H1 (cell line): ENCODE measurements at regions not wholly inside any gene's neighbourhood (a gene's known extent, or its start where the extent isn't known, plus 50 kb on each side); places are given as distances from the start of the nearest gene placed in this dataset.

Experiments
- CHD2 ChIP-seq: IDR thresholded peaks from 2 replicates; pipeline ENCODE4 v1.6.1; 2012; ENCODE audit warnings: low read length, improper control_type of control experiment
- TF ChIP-seq, protein P1 (sequence below): fragments of 300-600 bp; sonication (generic); IDR thresholded peaks from 2 replicates; pipeline ENCODE4 v1.7.1; 2012; ENCODE audit warnings: low read length, moderate library complexity, mild to moderate bottlenecking, inconsistent platforms; ENCODE audit not compliant: insufficient replicate concordance

DNA sequence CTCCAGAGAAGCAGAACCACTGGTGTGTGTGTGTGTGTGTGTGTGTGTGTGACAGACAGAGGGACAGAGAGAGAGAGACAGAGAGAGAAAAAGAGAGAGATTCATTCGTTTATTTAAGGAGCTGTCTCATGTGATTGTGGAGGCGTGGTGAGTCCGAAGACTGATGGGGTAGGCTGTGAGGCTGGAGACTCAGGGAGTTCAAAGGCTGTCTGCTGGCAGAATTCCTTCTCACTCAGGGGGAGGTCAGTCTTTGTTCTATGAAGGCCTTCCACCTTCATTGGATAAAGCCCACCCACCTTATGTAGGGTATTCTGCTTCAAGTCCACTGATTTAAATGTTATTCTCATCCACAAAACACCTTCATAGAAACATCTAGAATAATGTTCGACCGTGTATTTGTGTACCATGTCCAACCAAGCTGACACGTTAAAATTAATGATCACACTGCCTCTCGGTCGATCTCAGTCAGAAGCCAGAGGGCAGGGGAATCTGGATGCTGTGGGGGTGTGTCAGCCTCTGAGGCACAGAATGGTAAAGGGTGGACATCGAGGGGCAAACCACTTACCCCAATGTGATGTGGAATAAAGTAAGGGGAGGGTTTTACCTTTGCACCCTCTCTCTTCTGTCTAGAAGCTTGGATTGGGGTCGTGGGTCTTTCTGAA is 275.6 kb downstream of the SLC4A3 start (continued):
- TF ChIP-seq, protein P1, sequence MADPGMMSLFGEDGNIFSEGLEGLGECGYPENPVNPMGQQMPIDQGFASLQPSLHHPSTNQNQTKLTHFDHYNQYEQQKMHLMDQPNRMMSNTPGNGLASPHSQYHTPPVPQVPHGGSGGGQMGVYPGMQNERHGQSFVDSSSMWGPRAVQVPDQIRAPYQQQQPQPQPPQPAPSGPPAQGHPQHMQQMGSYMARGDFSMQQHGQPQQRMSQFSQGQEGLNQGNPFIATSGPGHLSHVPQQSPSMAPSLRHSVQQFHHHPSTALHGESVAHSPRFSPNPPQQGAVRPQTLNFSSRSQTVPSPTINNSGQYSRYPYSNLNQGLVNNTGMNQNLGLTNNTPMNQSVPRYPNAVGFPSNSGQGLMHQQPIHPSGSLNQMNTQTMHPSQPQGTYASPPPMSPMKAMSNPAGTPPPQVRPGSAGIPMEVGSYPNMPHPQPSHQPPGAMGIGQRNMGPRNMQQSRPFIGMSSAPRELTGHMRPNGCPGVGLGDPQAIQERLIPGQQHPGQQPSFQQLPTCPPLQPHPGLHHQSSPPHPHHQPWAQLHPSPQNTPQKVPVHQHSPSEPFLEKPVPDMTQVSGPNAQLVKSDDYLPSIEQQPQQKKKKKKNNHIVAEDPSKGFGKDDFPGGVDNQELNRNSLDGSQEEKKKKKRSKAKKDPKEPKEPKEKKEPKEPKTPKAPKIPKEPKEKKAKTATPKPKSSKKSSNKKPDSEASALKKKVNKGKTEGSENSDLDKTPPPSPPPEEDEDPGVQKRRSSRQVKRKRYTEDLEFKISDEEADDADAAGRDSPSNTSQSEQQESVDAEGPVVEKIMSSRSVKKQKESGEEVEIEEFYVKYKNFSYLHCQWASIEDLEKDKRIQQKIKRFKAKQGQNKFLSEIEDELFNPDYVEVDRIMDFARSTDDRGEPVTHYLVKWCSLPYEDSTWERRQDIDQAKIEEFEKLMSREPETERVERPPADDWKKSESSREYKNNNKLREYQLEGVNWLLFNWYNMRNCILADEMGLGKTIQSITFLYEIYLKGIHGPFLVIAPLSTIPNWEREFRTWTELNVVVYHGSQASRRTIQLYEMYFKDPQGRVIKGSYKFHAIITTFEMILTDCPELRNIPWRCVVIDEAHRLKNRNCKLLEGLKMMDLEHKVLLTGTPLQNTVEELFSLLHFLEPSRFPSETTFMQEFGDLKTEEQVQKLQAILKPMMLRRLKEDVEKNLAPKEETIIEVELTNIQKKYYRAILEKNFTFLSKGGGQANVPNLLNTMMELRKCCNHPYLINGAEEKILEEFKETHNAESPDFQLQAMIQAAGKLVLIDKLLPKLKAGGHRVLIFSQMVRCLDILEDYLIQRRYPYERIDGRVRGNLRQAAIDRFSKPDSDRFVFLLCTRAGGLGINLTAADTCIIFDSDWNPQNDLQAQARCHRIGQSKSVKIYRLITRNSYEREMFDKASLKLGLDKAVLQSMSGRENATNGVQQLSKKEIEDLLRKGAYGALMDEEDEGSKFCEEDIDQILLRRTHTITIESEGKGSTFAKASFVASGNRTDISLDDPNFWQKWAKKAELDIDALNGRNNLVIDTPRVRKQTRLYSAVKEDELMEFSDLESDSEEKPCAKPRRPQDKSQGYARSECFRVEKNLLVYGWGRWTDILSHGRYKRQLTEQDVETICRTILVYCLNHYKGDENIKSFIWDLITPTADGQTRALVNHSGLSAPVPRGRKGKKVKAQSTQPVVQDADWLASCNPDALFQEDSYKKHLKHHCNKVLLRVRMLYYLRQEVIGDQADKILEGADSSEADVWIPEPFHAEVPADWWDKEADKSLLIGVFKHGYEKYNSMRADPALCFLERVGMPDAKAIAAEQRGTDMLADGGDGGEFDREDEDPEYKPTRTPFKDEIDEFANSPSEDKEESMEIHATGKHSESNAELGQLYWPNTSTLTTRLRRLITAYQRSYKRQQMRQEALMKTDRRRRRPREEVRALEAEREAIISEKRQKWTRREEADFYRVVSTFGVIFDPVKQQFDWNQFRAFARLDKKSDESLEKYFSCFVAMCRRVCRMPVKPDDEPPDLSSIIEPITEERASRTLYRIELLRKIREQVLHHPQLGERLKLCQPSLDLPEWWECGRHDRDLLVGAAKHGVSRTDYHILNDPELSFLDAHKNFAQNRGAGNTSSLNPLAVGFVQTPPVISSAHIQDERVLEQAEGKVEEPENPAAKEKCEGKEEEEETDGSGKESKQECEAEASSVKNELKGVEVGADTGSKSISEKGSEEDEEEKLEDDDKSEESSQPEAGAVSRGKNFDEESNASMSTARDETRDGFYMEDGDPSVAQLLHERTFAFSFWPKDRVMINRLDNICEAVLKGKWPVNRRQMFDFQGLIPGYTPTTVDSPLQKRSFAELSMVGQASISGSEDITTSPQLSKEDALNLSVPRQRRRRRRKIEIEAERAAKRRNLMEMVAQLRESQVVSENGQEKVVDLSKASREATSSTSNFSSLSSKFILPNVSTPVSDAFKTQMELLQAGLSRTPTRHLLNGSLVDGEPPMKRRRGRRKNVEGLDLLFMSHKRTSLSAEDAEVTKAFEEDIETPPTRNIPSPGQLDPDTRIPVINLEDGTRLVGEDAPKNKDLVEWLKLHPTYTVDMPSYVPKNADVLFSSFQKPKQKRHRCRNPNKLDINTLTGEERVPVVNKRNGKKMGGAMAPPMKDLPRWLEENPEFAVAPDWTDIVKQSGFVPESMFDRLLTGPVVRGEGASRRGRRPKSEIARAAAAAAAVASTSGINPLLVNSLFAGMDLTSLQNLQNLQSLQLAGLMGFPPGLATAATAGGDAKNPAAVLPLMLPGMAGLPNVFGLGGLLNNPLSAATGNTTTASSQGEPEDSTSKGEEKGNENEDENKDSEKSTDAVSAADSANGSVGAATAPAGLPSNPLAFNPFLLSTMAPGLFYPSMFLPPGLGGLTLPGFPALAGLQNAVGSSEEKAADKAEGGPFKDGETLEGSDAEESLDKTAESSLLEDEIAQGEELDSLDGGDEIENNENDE: no peak
- TF ChIP-seq CHD2: no peak
